GM23338 (cell line): ENCODE measurements at regions not wholly inside any gene's neighbourhood (a gene's known extent, or its start where the extent isn't known, plus 50 kb on each side); places are given as distances from the start of the nearest gene placed in this dataset.

Experiments
- EZH2 ChIP-seq: fragments of 200-600 bp; sonication (generic); IDR thresholded peaks from one replicate; pipeline ENCODE4 v1.8.0; 2017; ENCODE audit warnings: antibody characterized with exemption, mild to moderate bottlenecking, low read depth; ENCODE audit not compliant: unreplicated experiment
- EZH2phosphoT487 ChIP-seq: fragments of 200-600 bp; sonication (generic); IDR thresholded peaks from one replicate; pipeline ENCODE4 v1.8.1; 2018; ENCODE audit warnings: antibody characterized with exemption; ENCODE audit not compliant: unreplicated experiment
- REST ChIP-seq: IDR thresholded peaks from one replicate; pipeline ENCODE4 v1.6.1; 2018; ENCODE audit warnings: antibody characterized with exemption; ENCODE audit not compliant: unreplicated experiment

GRCh38 chr6:167564416-167565250, 239.7 kb downstream of the TTLL2 start:
- TF ChIP-seq EZH2 (no peak), EZH2phosphoT487 (no peak), REST (no peak)
